RWPE2 (cell line): ENCODE measurements at regions not wholly inside any gene's neighbourhood (a gene's known extent, or its start where the extent isn't known, plus 50 kb on each side); places are given as distances from the start of the nearest gene placed in this dataset.

Source experiments
- ATAC-seq: fragments of 200-7000 bp; cut with Tn5 transposase; 3 replicates; pipeline ENCODE4 v1.9.1; 2021; ENCODE audit warnings: low read depth
- DNase-seq: peaks from one replicate; pipeline ENCODE4 v3.0.0-alpha.2; 2020; ENCODE audit warnings: low spot score
- H3K27ac ChIP-seq: fragments of 450-650 bp; 2 replicates; pipeline ENCODE4 v1.5.1; 2017; ENCODE audit warnings: mild to moderate bottlenecking; ENCODE audit not compliant: poor library complexity, severe bottlenecking
- H3K27me3 ChIP-seq: fragments of 250-450 bp; sonication (Bioruptor Pico); 2 replicates; pipeline ENCODE4 v1.5.1; 2021; ENCODE audit warnings: mild to moderate bottlenecking, moderate library complexity; ENCODE audit not compliant: insufficient read depth, poor library complexity, severe bottlenecking
- H3K36me3 ChIP-seq: fragments of 250-450 bp; sonication (Bioruptor Pico); 2 replicates; pipeline ENCODE4 v1.5.1; 2020; ENCODE audit warnings: low read depth, mild to moderate bottlenecking, moderate library complexity
- H3K4me1 ChIP-seq: fragments of 250-450 bp; sonication (Bioruptor Pico); 2 replicates; pipeline ENCODE4 v1.5.1; 2021; ENCODE audit warnings: mild to moderate bottlenecking, moderate library complexity; ENCODE audit not compliant: insufficient read depth, poor library complexity, severe bottlenecking
- H3K4me3 ChIP-seq: fragments of 250-450 bp; sonication (Bioruptor Pico); 2 replicates; pipeline ENCODE4 v1.5.1; 2021; ENCODE audit warnings: mild to moderate bottlenecking, moderate library complexity; ENCODE audit not compliant: severe bottlenecking
- H3K9me3 ChIP-seq: fragments of 250-450 bp; sonication (Bioruptor Pico); 2 replicates; pipeline ENCODE4 v1.5.1; 2021; ENCODE audit warnings: mild to moderate bottlenecking, moderate library complexity; ENCODE audit not compliant: severe bottlenecking
- TF ChIP-seq, protein P1 (sequence below): fragments of 450-650 bp; IDR thresholded peaks from one replicate; pipeline ENCODE4 v1.5.1; 2017; ENCODE audit warnings: mild to moderate bottlenecking, moderate library complexity; ENCODE audit not compliant: poor library complexity, severe bottlenecking

- Histone ChIP-seq H3K27me3 (no peaks in the 10 kb centered on the region), H3K4me3 (no peak overlapping the region), H3K9me3 (no peaks in the 10 kb centered on the region), H3K4me1 (no peaks in the 10 kb centered on the region), H3K36me3 (no peaks in the 10 kb centered on the region), H3K27ac (no peak overlapping the region)
- no peak for DNase-seq
- TF ChIP-seq, protein P1, sequence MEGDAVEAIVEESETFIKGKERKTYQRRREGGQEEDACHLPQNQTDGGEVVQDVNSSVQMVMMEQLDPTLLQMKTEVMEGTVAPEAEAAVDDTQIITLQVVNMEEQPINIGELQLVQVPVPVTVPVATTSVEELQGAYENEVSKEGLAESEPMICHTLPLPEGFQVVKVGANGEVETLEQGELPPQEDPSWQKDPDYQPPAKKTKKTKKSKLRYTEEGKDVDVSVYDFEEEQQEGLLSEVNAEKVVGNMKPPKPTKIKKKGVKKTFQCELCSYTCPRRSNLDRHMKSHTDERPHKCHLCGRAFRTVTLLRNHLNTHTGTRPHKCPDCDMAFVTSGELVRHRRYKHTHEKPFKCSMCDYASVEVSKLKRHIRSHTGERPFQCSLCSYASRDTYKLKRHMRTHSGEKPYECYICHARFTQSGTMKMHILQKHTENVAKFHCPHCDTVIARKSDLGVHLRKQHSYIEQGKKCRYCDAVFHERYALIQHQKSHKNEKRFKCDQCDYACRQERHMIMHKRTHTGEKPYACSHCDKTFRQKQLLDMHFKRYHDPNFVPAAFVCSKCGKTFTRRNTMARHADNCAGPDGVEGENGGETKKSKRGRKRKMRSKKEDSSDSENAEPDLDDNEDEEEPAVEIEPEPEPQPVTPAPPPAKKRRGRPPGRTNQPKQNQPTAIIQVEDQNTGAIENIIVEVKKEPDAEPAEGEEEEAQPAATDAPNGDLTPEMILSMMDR: no peak
- no peak for ATAC-seq
Observed at GRCh38 chr9:31335529-31336234, 1048.8 kb upstream of the ACO1 start.

GRCh38 chr9:31336386-31336785 lies 1048.1 kb upstream of the ACO1 start:
- no peak for ATAC-seq
- no peak overlapping the region for H3K27ac ChIP-seq

DNA sequence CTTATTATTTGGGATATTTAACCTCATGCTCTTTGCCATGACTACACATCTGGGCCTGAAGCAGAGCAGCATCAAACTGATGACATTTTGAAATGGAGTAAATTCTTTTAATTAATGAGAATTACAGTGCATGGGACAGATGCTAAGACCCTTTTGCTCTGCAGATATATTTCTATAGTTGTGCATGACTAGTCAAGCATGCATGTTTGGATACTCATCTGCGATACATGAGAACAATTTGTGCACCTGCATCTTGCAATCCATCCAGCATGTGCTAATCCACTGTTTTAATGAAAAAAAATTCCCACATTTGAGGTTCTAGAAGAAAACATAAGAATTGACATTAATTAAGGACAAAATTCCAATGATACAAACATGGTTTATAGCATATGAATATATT lies 1047.6 kb upstream of the ACO1 start:
- no peak overlapping the region for H3K27ac ChIP-seq
- TF ChIP-seq, protein P1: no peak
- H3K4me1 ChIP-seq: no peaks in the 10 kb centered on the region
- H3K36me3 ChIP-seq: no peaks in the 10 kb centered on the region
- no peak for DNase-seq
- no peak for ATAC-seq
- H3K27me3 ChIP-seq: no peaks in the 10 kb centered on the region
- H3K9me3 ChIP-seq: no peaks in the 10 kb centered on the region
- H3K4me3 ChIP-seq: no peak overlapping the region

More at GRCh38 chr9:31336386-31336785, 1048.1 kb upstream of the ACO1 start:
- no peaks in the 10 kb centered on the region for H3K4me1 ChIP-seq
- H3K4me3 ChIP-seq: no peak overlapping the region
- no peaks in the 10 kb centered on the region for H3K9me3 ChIP-seq
- TF ChIP-seq, protein P1: no peak
- H3K36me3 ChIP-seq: no peaks in the 10 kb centered on the region
- no peak for DNase-seq
- no peaks in the 10 kb centered on the region for H3K27me3 ChIP-seq

- Histone ChIP-seq H3K9me3 (no peaks in the 10 kb centered on the region), H3K27me3 (no peaks in the 10 kb centered on the region), H3K36me3 (no peaks in the 10 kb centered on the region), H3K27ac (no peak overlapping the region), H3K4me3 (no peak overlapping the region), H3K4me1 (peaks cover 11% of the 10 kb centered on the region)
- peak; percentile 46; the same call in 1 of the 3 replicates for ATAC-seq
- TF ChIP-seq, protein P1: no peak
- no peak for DNase-seq
Observed at GRCh38 chr9:31347082-31347617, 1037.3 kb upstream of the ACO1 start.
